ENCODE measurements at regions not wholly inside any gene's neighbourhood (a gene's known extent, or its start where the extent isn't known, plus 50 kb on each side); places are given as distances from the start of the nearest gene placed in this dataset.
"Not testable (repeated sequence)": the region's sequence is repeated elsewhere in the genome, so short reads cannot be mapped to it uniquely, and the experiment has no call there.

GRCh38 chr10:65628493-65629139 is 1297.2 kb upstream of the LRRTM3 start:
- TF ChIP-seq CTCF (IDR thresholded peaks at IDR 0.05; ENCODE audit: control insufficient read depth, insufficient read depth, low read depth, low read length, missing control alignments), result no peak
- DNase-seq (ENCODE audit: low read depth), result no peak
- H3K4me3 ChIP-seq (ENCODE audit: control insufficient read depth, low read depth, low read length), result no peak overlapping the region

- no peak for TF ChIP-seq CTCF (IDR thresholded peaks at IDR 0.05; ENCODE audit: control insufficient read depth, insufficient read depth, low read depth, low read length, missing control alignments)
- DNase-seq (ENCODE audit: low read depth), result no peak
- H3K4me3 ChIP-seq (ENCODE audit: control insufficient read depth, low read depth, low read length), result no peak overlapping the region
Measured at GRCh38 chr10:65660006-65660405, 1265.8 kb upstream of the LRRTM3 start.

- no peak for DNase-seq (ENCODE audit: low read depth)
- no peak overlapping the region for H3K4me3 ChIP-seq (ENCODE audit: control insufficient read depth, low read depth, low read length)
- TF ChIP-seq CTCF (IDR thresholded peaks at IDR 0.05; ENCODE audit: control insufficient read depth, insufficient read depth, low read depth, low read length, missing control alignments), result no peak
Measured at GRCh38 chr10:65670087-65670486, 1255.7 kb upstream of the LRRTM3 start.

- H3K4me3 ChIP-seq (ENCODE audit: control insufficient read depth, low read depth, low read length); DNase-seq (ENCODE audit: low read depth): not testable (repeated sequence)
Measured at GRCh38 chr10:65670596-65670995, 1255.2 kb upstream of the LRRTM3 start.

GRCh38 chr10:65675236-65675635 is 1250.6 kb upstream of the LRRTM3 start:
- TF ChIP-seq CTCF (IDR thresholded peaks at IDR 0.05; ENCODE audit: control insufficient read depth, insufficient read depth, low read depth, low read length, missing control alignments), result no peak
- no peak overlapping the region for H3K4me3 ChIP-seq (ENCODE audit: control insufficient read depth, low read depth, low read length)
- DNase-seq (ENCODE audit: low read depth), result no peak

- DNase-seq (ENCODE audit: low read depth), result no peak
- TF ChIP-seq CTCF (IDR thresholded peaks at IDR 0.05; ENCODE audit: control insufficient read depth, insufficient read depth, low read depth, low read length, missing control alignments), result no peak
- no peak overlapping the region for H3K4me3 ChIP-seq (ENCODE audit: control insufficient read depth, low read depth, low read length)
Measured at GRCh38 chr10:65684896-65685295, 1240.9 kb upstream of the LRRTM3 start.

- H3K4me3 ChIP-seq (ENCODE audit: control insufficient read depth, low read depth, low read length), result no peak overlapping the region
- no peak for DNase-seq (ENCODE audit: low read depth)
- TF ChIP-seq CTCF (IDR thresholded peaks at IDR 0.05; ENCODE audit: control insufficient read depth, insufficient read depth, low read depth, low read length, missing control alignments), result no peak
Measured at GRCh38 chr10:65701168-65701776, 1224.6 kb upstream of the LRRTM3 start.

Measured in AG09309 (cell line).